HEK293 (cell line): ENCODE measurements at regions not wholly inside any gene's neighbourhood (a gene's known extent, or its start where the extent isn't known, plus 50 kb on each side); places are given as distances from the start of the nearest gene placed in this dataset.

ENCODE experiments used
- CTCF ChIA-PET: fragments of 350-600 bp; formaldehyde crosslinking; extraction: SDS; loops from one replicate; lab custom pipeline; 2021; ENCODE audit warnings: antibody characterized with exemption; lab: Yijun Ruan, JAX
- POLR2A ChIA-PET: fragments of 300-600 bp; formaldehyde crosslinking; extraction: SDS; loops from one replicate; lab custom pipeline; 2020; ENCODE audit warnings: antibody characterized with exemption, inconsistent platforms; lab: Yijun Ruan, JAX
- H3K27ac ChIP-seq: fragments of 200-500 bp; sonication (Bioruptor generic); 2 replicates; pipeline ENCODE4 v1.5.1; 2014; ENCODE audit warnings: low read depth, low read length, control low read depth, inconsistent platforms; ENCODE audit errors: extremely low read depth
- H3K36me3 ChIP-seq, 2 experiments: fragments of 200-500 bp in 1 of 2; sonication (Bioruptor generic) in 1 of 2; 1 replicate in 1 of 2; 2 replicates in 1 of 2; pipeline ENCODE4 v1.5.1; 2014 to 2017; ENCODE audit warnings: inconsistent platforms in 2 of 2, low read length in 2 of 2; ENCODE audit not compliant: control insufficient read depth in 2 of 2, insufficient read depth in 1 of 2
- H3K4me1 ChIP-seq: fragments of 200-500 bp; sonication (Bioruptor generic); 2 replicates; pipeline ENCODE4 v1.5.1; 2014; ENCODE audit warnings: mild to moderate bottlenecking, low read length, inconsistent platforms; ENCODE audit not compliant: control insufficient read depth, insufficient read depth
- H3K4me3 ChIP-seq: 2 replicates; pipeline ENCODE4 v1.5.1; 2011; ENCODE audit warnings: low read depth, mild to moderate bottlenecking, control low read depth, low read length, moderate library complexity
- H3K9me3 ChIP-seq: fragments of 200-500 bp; sonication (Bioruptor generic); 2 replicates; pipeline ENCODE4 v1.5.1; 2014; ENCODE audit warnings: low read depth, low read length, inconsistent platforms; ENCODE audit not compliant: control insufficient read depth, insufficient read depth
- BCL11B ChIP-seq: fragments of 450-650 bp; formaldehyde crosslinking; IDR thresholded peaks from 2 replicates; pipeline ENCODE4 v1.5.1; 2016; ENCODE audit warnings: low read depth, missing biosample characterization, missing genetic modification characterization
- GLIS2 ChIP-seq: fragments of 450-650 bp; formaldehyde crosslinking; IDR thresholded peaks from 2 replicates; pipeline ENCODE4 v1.5.1; 2016; ENCODE audit warnings: missing biosample characterization, missing genetic modification characterization
- HOXA7 ChIP-seq: sonication (generic); formaldehyde crosslinking; IDR thresholded peaks from 2 replicates; pipeline ENCODE4 v1.8.1; 2022; ENCODE audit warnings: missing genetic modification reagents, borderline replicate concordance
- ZBTB1 ChIP-seq: fragments of 450-650 bp; formaldehyde crosslinking; IDR thresholded peaks from 2 replicates; pipeline ENCODE4 v1.5.1; 2016; ENCODE audit warnings: missing biosample characterization, missing genetic modification characterization
- ZBTB7A ChIP-seq: fragments of 450-650 bp; formaldehyde crosslinking; IDR thresholded peaks from 2 replicates; pipeline ENCODE4 v1.5.1; 2016; ENCODE audit warnings: low read depth, missing biosample characterization, missing genetic modification characterization
- ZBTB8A ChIP-seq: fragments of 450-650 bp; formaldehyde crosslinking; IDR thresholded peaks from 2 replicates; pipeline ENCODE4 v1.5.1; 2016; ENCODE audit warnings: missing biosample characterization, missing genetic modification characterization
- ZNF211 ChIP-seq: fragments of 450-650 bp; formaldehyde crosslinking; IDR thresholded peaks from 2 replicates; pipeline ENCODE4 v1.5.1; 2016; ENCODE audit warnings: low read depth, missing biosample characterization, missing genetic modification characterization
- ZNF23 ChIP-seq: fragments of 450-650 bp; formaldehyde crosslinking; IDR thresholded peaks from 2 replicates; pipeline ENCODE4 v1.5.1; 2016; ENCODE audit warnings: missing biosample characterization, missing genetic modification characterization, borderline replicate concordance
- ZNF514 ChIP-seq: fragments of 450-650 bp; formaldehyde crosslinking; IDR thresholded peaks from 2 replicates; pipeline ENCODE4 v1.5.1; 2016; ENCODE audit warnings: missing biosample characterization, missing genetic modification characterization
- ZNF600 ChIP-seq: fragments of 450-650 bp; formaldehyde crosslinking; IDR thresholded peaks from 2 replicates; pipeline ENCODE4 v1.5.1; 2016; ENCODE audit warnings: missing biosample characterization, missing genetic modification characterization
- ZNF610 ChIP-seq: fragments of 450-650 bp; formaldehyde crosslinking; IDR thresholded peaks from 2 replicates; pipeline ENCODE4 v1.5.1; 2016; ENCODE audit warnings: missing biosample characterization, missing genetic modification characterization, borderline replicate concordance
- ZNF623 ChIP-seq: fragments of 450-650 bp; formaldehyde crosslinking; IDR thresholded peaks from 2 replicates; pipeline ENCODE4 v1.5.1; 2016; ENCODE audit warnings: missing biosample characterization, missing genetic modification characterization
- ZNF670 ChIP-seq: fragments of 450-650 bp; formaldehyde crosslinking; IDR thresholded peaks from 2 replicates; pipeline ENCODE4 v1.5.1; 2016; ENCODE audit warnings: missing biosample characterization, missing genetic modification characterization, low read depth
- TF ChIP-seq, protein P1 (sequence below): fragments of 450-650 bp; formaldehyde crosslinking; IDR thresholded peaks from 2 replicates; pipeline ENCODE4 v1.5.1; 2016; ENCODE audit warnings: missing biosample characterization, missing genetic modification characterization
- TF ChIP-seq, protein P2 (sequence below): fragments of 450-650 bp; formaldehyde crosslinking; IDR thresholded peaks from 2 replicates; pipeline ENCODE4 v1.5.1; 2016; ENCODE audit warnings: missing biosample characterization, missing genetic modification characterization, low read depth
- TF ChIP-seq, protein P3 (sequence below): fragments of 450-650 bp; formaldehyde crosslinking; conservative IDR thresholded peaks from 2 replicates; pipeline ENCODE4 v1.5.1; 2016; ENCODE audit warnings: low read depth, missing biosample characterization, missing genetic modification characterization
- TF ChIP-seq, protein P4 (sequence below): fragments of 450-650 bp; formaldehyde crosslinking; IDR thresholded peaks from 2 replicates; pipeline ENCODE4 v1.5.1; 2016; ENCODE audit warnings: missing biosample characterization, missing genetic modification characterization, low read depth
- TF ChIP-seq, protein P5 (sequence below): fragments of 450-650 bp; formaldehyde crosslinking; IDR thresholded peaks from 2 replicates; pipeline ENCODE4 v1.5.0; 2017; ENCODE audit warnings: missing biosample characterization, missing genetic modification characterization, borderline replicate concordance
- TF ChIP-seq, protein P6 (sequence below): fragments of 450-650 bp; formaldehyde crosslinking; IDR thresholded peaks from 2 replicates; pipeline ENCODE4 v1.5.1; 2016; ENCODE audit warnings: missing biosample characterization, missing genetic modification characterization

DNA sequence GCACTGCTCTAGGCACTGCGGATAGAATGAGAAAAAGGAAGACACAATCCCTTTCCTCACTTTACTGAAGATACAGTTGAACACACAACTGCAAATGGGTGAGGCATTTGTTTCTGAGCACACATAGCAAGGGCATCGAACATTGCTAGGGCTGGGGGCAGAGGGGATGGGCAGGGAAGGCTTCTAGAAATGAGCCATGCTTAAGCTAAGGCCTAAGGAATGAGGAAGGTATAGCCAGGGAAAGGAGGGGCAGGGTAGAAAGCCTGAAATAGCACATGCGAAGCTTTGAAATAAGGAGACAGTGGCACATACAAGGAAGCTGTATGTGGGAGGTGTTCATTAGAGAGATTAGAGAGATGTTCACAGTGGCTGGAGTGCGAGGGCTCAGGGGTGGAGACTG lies 92.7 kb downstream of the KIF4B start:
- CTCF ChIA-PET, result no interaction called here
- POLR2A ChIA-PET, result no interaction called here

More for the DNA sequence above, 92.7 kb downstream of the KIF4B start:
- Histone ChIP-seq H3K4me3 (no peak overlapping the region), H3K27ac (no peak overlapping the region), H3K36me3 (no peaks in the 10 kb centered on the region), H3K9me3 (no peaks in the 10 kb centered on the region), H3K4me1 (no peaks in the 10 kb centered on the region)
- TF ChIP-seq, protein P1, sequence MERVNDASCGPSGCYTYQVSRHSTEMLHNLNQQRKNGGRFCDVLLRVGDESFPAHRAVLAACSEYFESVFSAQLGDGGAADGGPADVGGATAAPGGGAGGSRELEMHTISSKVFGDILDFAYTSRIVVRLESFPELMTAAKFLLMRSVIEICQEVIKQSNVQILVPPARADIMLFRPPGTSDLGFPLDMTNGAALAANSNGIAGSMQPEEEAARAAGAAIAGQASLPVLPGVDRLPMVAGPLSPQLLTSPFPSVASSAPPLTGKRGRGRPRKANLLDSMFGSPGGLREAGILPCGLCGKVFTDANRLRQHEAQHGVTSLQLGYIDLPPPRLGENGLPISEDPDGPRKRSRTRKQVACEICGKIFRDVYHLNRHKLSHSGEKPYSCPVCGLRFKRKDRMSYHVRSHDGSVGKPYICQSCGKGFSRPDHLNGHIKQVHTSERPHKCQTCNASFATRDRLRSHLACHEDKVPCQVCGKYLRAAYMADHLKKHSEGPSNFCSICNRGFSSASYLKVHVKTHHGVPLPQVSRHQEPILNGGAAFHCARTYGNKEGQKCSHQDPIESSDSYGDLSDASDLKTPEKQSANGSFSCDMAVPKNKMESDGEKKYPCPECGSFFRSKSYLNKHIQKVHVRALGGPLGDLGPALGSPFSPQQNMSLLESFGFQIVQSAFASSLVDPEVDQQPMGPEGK (tag by site-specific recombination), result no peak
- no peak for TF ChIP-seq ZNF623 (tag by site-specific recombination)
- TF ChIP-seq ZNF610 (tag by site-specific recombination), result no peak
- no peak for TF ChIP-seq ZNF514 (tag by site-specific recombination)
- TF ChIP-seq, protein P2, sequence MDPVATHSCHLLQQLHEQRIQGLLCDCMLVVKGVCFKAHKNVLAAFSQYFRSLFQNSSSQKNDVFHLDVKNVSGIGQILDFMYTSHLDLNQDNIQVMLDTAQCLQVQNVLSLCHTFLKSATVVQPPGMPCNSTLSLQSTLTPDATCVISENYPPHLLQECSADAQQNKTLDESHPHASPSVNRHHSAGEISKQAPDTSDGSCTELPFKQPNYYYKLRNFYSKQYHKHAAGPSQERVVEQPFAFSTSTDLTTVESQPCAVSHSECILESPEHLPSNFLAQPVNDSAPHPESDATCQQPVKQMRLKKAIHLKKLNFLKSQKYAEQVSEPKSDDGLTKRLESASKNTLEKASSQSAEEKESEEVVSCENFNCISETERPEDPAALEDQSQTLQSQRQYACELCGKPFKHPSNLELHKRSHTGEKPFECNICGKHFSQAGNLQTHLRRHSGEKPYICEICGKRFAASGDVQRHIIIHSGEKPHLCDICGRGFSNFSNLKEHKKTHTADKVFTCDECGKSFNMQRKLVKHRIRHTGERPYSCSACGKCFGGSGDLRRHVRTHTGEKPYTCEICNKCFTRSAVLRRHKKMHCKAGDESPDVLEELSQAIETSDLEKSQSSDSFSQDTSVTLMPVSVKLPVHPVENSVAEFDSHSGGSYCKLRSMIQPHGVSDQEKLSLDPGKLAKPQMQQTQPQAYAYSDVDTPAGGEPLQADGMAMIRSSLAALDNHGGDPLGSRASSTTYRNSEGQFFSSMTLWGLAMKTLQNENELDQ, result no peak
- TF ChIP-seq, protein P3, sequence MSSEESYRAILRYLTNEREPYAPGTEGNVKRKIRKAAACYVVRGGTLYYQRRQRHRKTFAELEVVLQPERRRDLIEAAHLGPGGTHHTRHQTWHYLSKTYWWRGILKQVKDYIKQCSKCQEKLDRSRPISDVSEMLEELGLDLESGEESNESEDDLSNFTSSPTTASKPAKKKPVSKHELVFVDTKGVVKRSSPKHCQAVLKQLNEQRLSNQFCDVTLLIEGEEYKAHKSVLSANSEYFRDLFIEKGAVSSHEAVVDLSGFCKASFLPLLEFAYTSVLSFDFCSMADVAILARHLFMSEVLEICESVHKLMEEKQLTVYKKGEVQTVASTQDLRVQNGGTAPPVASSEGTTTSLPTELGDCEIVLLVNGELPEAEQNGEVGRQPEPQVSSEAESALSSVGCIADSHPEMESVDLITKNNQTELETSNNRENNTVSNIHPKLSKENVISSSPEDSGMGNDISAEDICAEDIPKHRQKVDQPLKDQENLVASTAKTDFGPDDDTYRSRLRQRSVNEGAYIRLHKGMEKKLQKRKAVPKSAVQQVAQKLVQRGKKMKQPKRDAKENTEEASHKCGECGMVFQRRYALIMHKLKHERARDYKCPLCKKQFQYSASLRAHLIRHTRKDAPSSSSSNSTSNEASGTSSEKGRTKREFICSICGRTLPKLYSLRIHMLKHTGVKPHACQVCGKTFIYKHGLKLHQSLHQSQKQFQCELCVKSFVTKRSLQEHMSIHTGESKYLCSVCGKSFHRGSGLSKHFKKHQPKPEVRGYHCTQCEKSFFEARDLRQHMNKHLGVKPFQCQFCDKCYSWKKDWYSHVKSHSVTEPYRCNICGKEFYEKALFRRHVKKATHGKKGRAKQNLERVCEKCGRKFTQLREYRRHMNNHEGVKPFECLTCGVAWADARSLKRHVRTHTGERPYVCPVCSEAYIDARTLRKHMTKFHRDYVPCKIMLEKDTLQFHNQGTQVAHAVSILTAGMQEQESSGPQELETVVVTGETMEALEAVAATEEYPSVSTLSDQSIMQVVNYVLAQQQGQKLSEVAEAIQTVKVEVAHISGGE (tag by site-specific recombination), result no peak
- TF ChIP-seq ZNF600 (tag by site-specific recombination), result no peak
- TF ChIP-seq ZNF670, result no peak
- no peak for TF ChIP-seq HOXA7 (CRISPR knock-in tag)
- TF ChIP-seq ZBTB7A (tag by site-specific recombination), result no peak
- no peak for TF ChIP-seq ZNF23 (tag by site-specific recombination)
- TF ChIP-seq ZBTB1 (tag by site-specific recombination), result no peak
- no peak for TF ChIP-seq ZNF211 (tag by site-specific recombination)
- TF ChIP-seq, protein P4, sequence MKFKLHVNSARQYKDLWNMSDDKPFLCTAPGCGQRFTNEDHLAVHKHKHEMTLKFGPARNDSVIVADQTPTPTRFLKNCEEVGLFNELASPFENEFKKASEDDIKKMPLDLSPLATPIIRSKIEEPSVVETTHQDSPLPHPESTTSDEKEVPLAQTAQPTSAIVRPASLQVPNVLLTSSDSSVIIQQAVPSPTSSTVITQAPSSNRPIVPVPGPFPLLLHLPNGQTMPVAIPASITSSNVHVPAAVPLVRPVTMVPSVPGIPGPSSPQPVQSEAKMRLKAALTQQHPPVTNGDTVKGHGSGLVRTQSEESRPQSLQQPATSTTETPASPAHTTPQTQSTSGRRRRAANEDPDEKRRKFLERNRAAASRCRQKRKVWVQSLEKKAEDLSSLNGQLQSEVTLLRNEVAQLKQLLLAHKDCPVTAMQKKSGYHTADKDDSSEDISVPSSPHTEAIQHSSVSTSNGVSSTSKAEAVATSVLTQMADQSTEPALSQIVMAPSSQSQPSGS (tag by site-specific recombination), result no peak
- no peak for TF ChIP-seq ZBTB8A (tag by site-specific recombination)
- TF ChIP-seq, protein P5, sequence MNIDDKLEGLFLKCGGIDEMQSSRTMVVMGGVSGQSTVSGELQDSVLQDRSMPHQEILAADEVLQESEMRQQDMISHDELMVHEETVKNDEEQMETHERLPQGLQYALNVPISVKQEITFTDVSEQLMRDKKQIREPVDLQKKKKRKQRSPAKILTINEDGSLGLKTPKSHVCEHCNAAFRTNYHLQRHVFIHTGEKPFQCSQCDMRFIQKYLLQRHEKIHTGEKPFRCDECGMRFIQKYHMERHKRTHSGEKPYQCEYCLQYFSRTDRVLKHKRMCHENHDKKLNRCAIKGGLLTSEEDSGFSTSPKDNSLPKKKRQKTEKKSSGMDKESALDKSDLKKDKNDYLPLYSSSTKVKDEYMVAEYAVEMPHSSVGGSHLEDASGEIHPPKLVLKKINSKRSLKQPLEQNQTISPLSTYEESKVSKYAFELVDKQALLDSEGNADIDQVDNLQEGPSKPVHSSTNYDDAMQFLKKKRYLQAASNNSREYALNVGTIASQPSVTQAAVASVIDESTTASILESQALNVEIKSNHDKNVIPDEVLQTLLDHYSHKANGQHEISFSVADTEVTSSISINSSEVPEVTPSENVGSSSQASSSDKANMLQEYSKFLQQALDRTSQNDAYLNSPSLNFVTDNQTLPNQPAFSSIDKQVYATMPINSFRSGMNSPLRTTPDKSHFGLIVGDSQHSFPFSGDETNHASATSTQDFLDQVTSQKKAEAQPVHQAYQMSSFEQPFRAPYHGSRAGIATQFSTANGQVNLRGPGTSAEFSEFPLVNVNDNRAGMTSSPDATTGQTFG (tag by site-specific recombination), result no peak
- no peak for TF ChIP-seq BCL11B (tag by site-specific recombination)
- TF ChIP-seq GLIS2, result no peak
- TF ChIP-seq, protein P6, sequence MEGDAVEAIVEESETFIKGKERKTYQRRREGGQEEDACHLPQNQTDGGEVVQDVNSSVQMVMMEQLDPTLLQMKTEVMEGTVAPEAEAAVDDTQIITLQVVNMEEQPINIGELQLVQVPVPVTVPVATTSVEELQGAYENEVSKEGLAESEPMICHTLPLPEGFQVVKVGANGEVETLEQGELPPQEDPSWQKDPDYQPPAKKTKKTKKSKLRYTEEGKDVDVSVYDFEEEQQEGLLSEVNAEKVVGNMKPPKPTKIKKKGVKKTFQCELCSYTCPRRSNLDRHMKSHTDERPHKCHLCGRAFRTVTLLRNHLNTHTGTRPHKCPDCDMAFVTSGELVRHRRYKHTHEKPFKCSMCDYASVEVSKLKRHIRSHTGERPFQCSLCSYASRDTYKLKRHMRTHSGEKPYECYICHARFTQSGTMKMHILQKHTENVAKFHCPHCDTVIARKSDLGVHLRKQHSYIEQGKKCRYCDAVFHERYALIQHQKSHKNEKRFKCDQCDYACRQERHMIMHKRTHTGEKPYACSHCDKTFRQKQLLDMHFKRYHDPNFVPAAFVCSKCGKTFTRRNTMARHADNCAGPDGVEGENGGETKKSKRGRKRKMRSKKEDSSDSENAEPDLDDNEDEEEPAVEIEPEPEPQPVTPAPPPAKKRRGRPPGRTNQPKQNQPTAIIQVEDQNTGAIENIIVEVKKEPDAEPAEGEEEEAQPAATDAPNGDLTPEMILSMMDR (tag by site-specific recombination), result no peak
